ENCODE measurements at regions not wholly inside any gene's neighbourhood (a gene's known extent, or its start where the extent isn't known, plus 50 kb on each side); places are given as distances from the start of the nearest gene placed in this dataset.

DNA sequence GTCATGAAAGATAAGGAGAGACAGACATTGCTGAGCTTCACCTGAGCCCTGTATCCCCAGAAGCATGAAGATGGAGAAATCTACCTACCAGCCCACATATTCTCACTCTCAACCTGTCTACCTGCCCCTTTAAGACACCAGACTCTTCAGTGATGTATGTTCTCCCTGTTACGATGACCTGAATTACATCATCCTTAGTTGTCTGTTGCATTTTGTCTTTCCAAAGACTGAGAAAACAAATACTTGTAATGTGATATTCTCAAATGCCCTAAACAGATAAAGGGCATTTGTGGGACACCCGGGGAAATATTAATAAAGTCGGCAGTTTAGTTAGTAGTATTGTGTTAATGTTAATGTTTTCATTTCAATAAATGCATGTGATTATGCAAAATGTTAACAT, 305.8 kb upstream of the IGFBP3 start:
- Histone ChIP-seq H3K36me3 (no peaks in the 10 kb centered on the region), H3K4me1 (peaks cover 0 to 6% of the 10 kb centered on the region in 2 donors), H3K9me3 (no peaks in the 10 kb centered on the region), H3K27me3 (no peaks in the 10 kb centered on the region), H3K4me3 (no peak overlapping the region), H3K27ac (no peak overlapping the region)
- intact Hi-C loops (cut with DNase I): no loop called here
- no peak for DNase-seq (ENCODE audit: low spot score in 2 of 2)
- TF ChIP-seq, protein P1, sequence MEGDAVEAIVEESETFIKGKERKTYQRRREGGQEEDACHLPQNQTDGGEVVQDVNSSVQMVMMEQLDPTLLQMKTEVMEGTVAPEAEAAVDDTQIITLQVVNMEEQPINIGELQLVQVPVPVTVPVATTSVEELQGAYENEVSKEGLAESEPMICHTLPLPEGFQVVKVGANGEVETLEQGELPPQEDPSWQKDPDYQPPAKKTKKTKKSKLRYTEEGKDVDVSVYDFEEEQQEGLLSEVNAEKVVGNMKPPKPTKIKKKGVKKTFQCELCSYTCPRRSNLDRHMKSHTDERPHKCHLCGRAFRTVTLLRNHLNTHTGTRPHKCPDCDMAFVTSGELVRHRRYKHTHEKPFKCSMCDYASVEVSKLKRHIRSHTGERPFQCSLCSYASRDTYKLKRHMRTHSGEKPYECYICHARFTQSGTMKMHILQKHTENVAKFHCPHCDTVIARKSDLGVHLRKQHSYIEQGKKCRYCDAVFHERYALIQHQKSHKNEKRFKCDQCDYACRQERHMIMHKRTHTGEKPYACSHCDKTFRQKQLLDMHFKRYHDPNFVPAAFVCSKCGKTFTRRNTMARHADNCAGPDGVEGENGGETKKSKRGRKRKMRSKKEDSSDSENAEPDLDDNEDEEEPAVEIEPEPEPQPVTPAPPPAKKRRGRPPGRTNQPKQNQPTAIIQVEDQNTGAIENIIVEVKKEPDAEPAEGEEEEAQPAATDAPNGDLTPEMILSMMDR (IDR thresholded peaks at IDR 0.05): no peak

DNA sequence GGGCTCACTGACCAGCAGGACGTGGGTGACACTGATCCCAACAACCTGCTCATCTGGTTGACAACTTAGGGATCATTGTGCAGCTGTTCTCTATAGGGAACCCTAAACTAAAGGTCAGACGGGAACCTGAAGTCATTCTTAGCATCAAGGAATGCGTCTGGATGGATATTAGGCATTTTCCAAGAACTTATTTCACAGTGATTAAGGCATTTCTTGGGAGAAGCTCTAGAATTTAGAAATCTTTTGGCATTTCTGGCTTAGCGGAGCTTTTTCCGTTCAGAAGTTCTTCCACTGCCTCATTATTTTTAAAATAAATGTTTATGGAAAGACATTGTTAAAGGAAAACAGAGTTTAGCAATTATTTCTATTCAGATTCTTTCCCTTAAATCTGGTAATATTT, 303.3 kb upstream of the IGFBP3 start:
- H3K4me3 ChIP-seq: no peak overlapping the region
- TF ChIP-seq, protein P1 (IDR thresholded peaks at IDR 0.05): no peak
- no peak for DNase-seq (ENCODE audit: low spot score in 2 of 2)
- H3K9me3 ChIP-seq: no peaks in the 10 kb centered on the region
- H3K27ac ChIP-seq: peak overlapping the region; percentile 8 to 41
- intact Hi-C loops (cut with DNase I): loop anchor here (1.0 kb wide), 1 partner anchor 78 kb away; no protein-coding TSS in a partner anchor
- H3K27me3 ChIP-seq: no peaks in the 10 kb centered on the region
- no peaks in the 10 kb centered on the region for H3K36me3 ChIP-seq
- H3K4me1 ChIP-seq: peaks cover 0 to 6% of the 10 kb centered on the region in 2 donors

DNA sequence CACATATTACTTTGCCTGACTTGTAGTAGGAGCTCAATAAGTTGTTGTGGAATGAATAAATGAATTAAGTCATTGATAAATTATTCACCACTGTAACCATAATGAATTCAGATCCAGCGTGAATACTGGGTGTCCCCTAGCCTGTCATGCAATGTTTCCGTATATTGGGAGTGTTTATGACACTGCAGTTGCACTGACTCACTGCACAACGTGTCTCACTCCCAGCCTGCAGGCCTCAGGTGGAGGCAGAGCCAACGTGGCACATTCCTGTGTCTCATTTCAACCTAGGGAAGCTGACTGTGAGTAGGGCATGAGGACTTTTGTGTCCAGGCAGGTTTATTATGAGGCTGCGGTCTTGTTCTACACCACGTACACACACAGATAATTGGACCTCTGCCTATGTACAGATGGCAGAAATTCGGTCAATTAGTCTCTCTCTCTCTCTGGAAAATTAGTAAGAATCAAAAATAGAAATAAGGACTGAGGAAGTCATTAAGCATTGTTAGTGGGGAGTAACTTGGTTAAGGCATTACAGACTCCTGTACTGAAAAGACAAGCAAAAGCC, 299.1 kb upstream of the IGFBP3 start:
- DNase-seq (ENCODE audit: low spot score in 2 of 2): no peak
- H3K4me1 ChIP-seq: peaks cover 0 to 5% of the 10 kb centered on the region in 2 donors

DNA sequence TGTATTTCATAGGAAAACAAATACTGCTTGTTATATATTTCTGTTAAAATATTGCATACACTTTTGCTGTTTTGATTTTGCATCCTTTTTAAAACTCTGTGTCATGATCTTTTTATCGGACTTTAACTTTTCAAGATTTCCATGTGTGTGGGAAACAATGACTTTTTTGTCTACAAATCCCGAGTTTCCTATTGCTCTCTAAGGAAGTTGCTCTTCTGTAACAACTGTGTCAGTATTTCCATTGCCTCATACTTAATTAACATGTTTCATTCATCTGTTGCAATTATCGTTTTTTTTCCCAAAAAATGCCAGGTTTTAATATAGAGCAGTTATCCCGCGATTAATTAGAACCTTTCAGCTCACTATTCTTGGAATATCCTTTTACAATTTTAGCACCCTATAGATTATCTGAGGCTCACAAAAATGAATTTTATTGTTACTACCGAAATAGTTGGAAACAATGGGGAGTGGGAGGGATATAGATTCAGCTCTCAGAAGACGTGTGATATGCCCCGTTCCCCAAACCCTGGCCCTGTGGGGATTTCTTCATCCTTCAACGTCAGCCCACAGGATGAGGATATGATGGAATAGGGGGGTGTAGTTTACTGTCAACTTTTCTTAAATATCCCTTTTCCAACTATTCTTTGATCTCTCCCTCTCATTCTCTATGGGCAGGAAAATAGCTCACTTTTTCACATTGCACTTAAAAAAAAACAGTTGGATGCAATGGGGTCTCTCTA, 297.6 kb upstream of the IGFBP3 start:
- Histone ChIP-seq H3K4me1 (no peaks in the 10 kb centered on the region), H3K27me3 (no peaks in the 10 kb centered on the region), H3K9me3 (no peaks in the 10 kb centered on the region), H3K4me3 (no peak overlapping the region), H3K27ac (no peak overlapping the region), H3K36me3 (no peaks in the 10 kb centered on the region)
- TF ChIP-seq, protein P1 (IDR thresholded peaks at IDR 0.05): no peak
- intact Hi-C loops (cut with DNase I): no loop called here
- DNase-seq (ENCODE audit: low spot score in 2 of 2): no peak

More for the DNA sequence above, 299.1 kb upstream of the IGFBP3 start:
- TF ChIP-seq, protein P1 (IDR thresholded peaks at IDR 0.05): no peak
- Histone ChIP-seq H3K9me3 (no peaks in the 10 kb centered on the region), H3K27me3 (no peaks in the 10 kb centered on the region), H3K36me3 (no peaks in the 10 kb centered on the region), H3K27ac (no peak overlapping the region), H3K4me3 (no peak overlapping the region)
- intact Hi-C loops (cut with DNase I): no loop called here

DNA sequence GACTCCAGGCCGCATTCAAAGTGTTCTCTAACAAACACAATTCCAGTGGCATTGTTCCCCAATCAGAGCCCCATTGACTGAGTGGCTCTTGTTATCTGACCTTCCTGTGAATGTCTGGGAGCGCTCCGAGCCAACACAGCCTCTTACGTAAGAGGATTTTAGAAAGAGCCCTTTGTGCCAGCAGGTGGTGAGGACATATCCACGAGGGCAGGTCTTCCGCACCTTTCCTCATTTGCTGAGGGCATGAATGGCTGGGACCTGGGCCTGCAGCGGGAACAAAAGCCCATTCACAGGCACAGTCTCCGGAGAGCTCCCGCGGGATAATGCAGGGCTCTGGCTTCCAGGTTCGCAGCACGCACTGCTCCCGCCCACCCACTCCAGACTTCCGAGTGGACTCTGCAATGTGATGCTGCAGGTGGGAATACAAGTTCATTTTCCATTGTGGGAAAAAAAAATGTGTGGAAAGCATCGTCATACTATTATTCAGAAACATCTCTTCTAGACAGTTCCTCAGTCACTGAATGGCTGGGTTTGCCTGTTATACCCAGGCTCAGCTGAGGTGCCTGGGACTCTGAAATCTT, 295.0 kb upstream of the IGFBP3 start:
- no peak overlapping the region for H3K4me3 ChIP-seq
- TF ChIP-seq, protein P1 (IDR thresholded peaks at IDR 0.05): no peak
- no peaks in the 10 kb centered on the region for H3K27me3 ChIP-seq
- no peak for DNase-seq (ENCODE audit: low spot score in 2 of 2)
- intact Hi-C loops (cut with DNase I): no loop called here
- no peaks in the 10 kb centered on the region for H3K36me3 ChIP-seq
- no peak overlapping the region for H3K27ac ChIP-seq
- H3K9me3 ChIP-seq: no peaks in the 10 kb centered on the region
- H3K4me1 ChIP-seq: no peaks in the 10 kb centered on the region

Data from ascending aorta (tissue), 2 donors.